GM23338 (cell line): ENCODE measurements at regions not wholly inside any gene's neighbourhood (a gene's known extent, or its start where the extent isn't known, plus 50 kb on each side); places are given as distances from the start of the nearest gene placed in this dataset.

Source experiments
- ATAC-seq: fragments of 200-7000 bp; cut with Tn5 transposase; 3 replicates; pipeline ENCODE4 v1.9.1; 2020
- DNase-seq: peaks from one replicate; pipeline ENCODE4 v3.0.0-alpha.2; 2015; ENCODE audit warnings: low spot score
- H2AFZ ChIP-seq: fragments of 200-600 bp; sonication (generic); 2 replicates; pipeline ENCODE4 v1.8.0; 2016; ENCODE audit warnings: antibody characterized with exemption, mild to moderate bottlenecking, moderate library complexity
- H3F3A ChIP-seq: fragments of 200-600 bp; sonication (generic); replicated peaks from 2 replicates; pipeline ENCODE4 v1.8.0; 2017; ENCODE audit warnings: antibody characterized with exemption, mixed run types, low read depth
- H3K27ac ChIP-seq: fragments of 200-600 bp; sonication (generic); 2 replicates; pipeline ENCODE4 v1.6.1; 2016; ENCODE audit warnings: low read depth
- H3K27me3 ChIP-seq: fragments of 200-600 bp; sonication (generic); 2 replicates; pipeline ENCODE4 v1.8.0; 2016; ENCODE audit warnings: mild to moderate bottlenecking, mixed run types, moderate library complexity; ENCODE audit not compliant: insufficient read depth
- H3K36me3 ChIP-seq: fragments of 200-600 bp; sonication (generic); 2 replicates; pipeline ENCODE4 v1.8.0; 2016; ENCODE audit warnings: mild to moderate bottlenecking; ENCODE audit not compliant: insufficient read depth
- H3K4me1 ChIP-seq: fragments of 200-600 bp; sonication (generic); 2 replicates; pipeline ENCODE4 v1.8.0; 2016; ENCODE audit warnings: mild to moderate bottlenecking, moderate library complexity; ENCODE audit not compliant: insufficient read depth
- H3K4me2 ChIP-seq: fragments of 200-600 bp; sonication (generic); 2 replicates; pipeline ENCODE4 v1.7.1; 2017; ENCODE audit warnings: mixed run types
- H3K4me3 ChIP-seq: fragments of 200-600 bp; sonication (generic); 2 replicates; pipeline ENCODE4 v1.6.1; 2016; ENCODE audit warnings: mixed run types
- H3K79me2 ChIP-seq: fragments of 200-600 bp; sonication (generic); replicated peaks from 2 replicates; pipeline ENCODE4 v1.8.0; 2017; ENCODE audit warnings: mild to moderate bottlenecking; ENCODE audit not compliant: insufficient read depth
- H3K9me2 ChIP-seq: fragments of 200-600 bp; sonication (generic); 2 replicates; pipeline ENCODE4 v1.8.0; 2017; ENCODE audit not compliant: insufficient read depth
- H4K20me1 ChIP-seq: fragments of 200-600 bp; sonication (generic); replicated peaks from 2 replicates; pipeline ENCODE4 v1.8.0; 2017; ENCODE audit warnings: mild to moderate bottlenecking; ENCODE audit not compliant: insufficient read depth
- H3K27ac Mint-ChIP-seq: 2 replicates; pipeline ENCODE4 v1.8.0; 2020; ENCODE audit warnings: inconsistent platforms, mild to moderate bottlenecking, moderate library complexity, mixed read lengths
- H3K27me3 Mint-ChIP-seq: 3 replicates; pipeline ENCODE4 v1.8.0; 2022; ENCODE audit warnings: low read depth, mild to moderate bottlenecking, moderate library complexity, mixed read lengths, inconsistent platforms; ENCODE audit not compliant: insufficient read depth, poor library complexity
- H3K36me3 Mint-ChIP-seq: 3 replicates; pipeline ENCODE4 v1.8.0; 2021; ENCODE audit warnings: low read depth, mild to moderate bottlenecking, inconsistent platforms, moderate library complexity, mixed read lengths
- H3K4me1 Mint-ChIP-seq: 3 replicates; pipeline ENCODE4 v1.8.0; 2020; ENCODE audit warnings: mild to moderate bottlenecking, inconsistent platforms, mixed read lengths
- H3K4me3 Mint-ChIP-seq: 3 replicates; pipeline ENCODE4 v1.8.0; 2021; ENCODE audit warnings: moderate library complexity, mild to moderate bottlenecking, inconsistent platforms, mixed read lengths
- H3K9me3 Mint-ChIP-seq: 3 replicates; pipeline ENCODE4 v1.8.0; 2020; ENCODE audit warnings: moderate library complexity, mild to moderate bottlenecking, inconsistent platforms, mixed read lengths
- ZNF114 ChIP-seq: fragments of 250-450 bp; sonication (Bioruptor Pico); IDR thresholded peaks from 2 replicates; pipeline ENCODE4 v1.5.0; 2020; ENCODE audit warnings: mild to moderate bottlenecking, moderate library complexity
- TF ChIP-seq, protein P1 (sequence below): fragments of 250-450 bp; sonication (Bioruptor Pico); IDR thresholded peaks from 2 replicates; pipeline ENCODE4 v1.5.0; 2020; ENCODE audit warnings: mild to moderate bottlenecking, moderate library complexity
- TF ChIP-seq, protein P2 (sequence below): IDR thresholded peaks from one replicate; pipeline ENCODE4 v1.6.1; 2018; ENCODE audit warnings: antibody characterized with exemption; ENCODE audit not compliant: unreplicated experiment

DNA sequence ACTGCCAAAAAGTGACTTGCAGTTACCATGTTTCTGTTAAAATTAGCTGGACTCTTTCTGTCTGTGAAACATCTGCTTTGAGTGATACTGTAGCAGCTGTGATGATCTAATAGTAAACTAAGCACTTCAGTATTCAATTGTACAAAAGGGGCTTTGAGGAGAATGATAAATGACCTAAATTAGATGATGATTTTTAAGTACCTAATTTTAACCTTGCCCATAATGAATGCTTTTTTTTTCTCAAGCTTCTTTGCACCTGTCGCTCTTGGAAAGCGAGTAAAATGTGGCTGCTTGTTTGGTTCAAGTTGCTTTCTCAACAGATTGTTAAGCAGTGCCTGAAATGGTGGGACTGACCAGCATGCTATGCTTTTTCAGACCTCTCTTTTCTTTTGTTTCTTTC is 752.3 kb downstream of the EPHA3 start (continued):
- TF ChIP-seq, protein P1, sequence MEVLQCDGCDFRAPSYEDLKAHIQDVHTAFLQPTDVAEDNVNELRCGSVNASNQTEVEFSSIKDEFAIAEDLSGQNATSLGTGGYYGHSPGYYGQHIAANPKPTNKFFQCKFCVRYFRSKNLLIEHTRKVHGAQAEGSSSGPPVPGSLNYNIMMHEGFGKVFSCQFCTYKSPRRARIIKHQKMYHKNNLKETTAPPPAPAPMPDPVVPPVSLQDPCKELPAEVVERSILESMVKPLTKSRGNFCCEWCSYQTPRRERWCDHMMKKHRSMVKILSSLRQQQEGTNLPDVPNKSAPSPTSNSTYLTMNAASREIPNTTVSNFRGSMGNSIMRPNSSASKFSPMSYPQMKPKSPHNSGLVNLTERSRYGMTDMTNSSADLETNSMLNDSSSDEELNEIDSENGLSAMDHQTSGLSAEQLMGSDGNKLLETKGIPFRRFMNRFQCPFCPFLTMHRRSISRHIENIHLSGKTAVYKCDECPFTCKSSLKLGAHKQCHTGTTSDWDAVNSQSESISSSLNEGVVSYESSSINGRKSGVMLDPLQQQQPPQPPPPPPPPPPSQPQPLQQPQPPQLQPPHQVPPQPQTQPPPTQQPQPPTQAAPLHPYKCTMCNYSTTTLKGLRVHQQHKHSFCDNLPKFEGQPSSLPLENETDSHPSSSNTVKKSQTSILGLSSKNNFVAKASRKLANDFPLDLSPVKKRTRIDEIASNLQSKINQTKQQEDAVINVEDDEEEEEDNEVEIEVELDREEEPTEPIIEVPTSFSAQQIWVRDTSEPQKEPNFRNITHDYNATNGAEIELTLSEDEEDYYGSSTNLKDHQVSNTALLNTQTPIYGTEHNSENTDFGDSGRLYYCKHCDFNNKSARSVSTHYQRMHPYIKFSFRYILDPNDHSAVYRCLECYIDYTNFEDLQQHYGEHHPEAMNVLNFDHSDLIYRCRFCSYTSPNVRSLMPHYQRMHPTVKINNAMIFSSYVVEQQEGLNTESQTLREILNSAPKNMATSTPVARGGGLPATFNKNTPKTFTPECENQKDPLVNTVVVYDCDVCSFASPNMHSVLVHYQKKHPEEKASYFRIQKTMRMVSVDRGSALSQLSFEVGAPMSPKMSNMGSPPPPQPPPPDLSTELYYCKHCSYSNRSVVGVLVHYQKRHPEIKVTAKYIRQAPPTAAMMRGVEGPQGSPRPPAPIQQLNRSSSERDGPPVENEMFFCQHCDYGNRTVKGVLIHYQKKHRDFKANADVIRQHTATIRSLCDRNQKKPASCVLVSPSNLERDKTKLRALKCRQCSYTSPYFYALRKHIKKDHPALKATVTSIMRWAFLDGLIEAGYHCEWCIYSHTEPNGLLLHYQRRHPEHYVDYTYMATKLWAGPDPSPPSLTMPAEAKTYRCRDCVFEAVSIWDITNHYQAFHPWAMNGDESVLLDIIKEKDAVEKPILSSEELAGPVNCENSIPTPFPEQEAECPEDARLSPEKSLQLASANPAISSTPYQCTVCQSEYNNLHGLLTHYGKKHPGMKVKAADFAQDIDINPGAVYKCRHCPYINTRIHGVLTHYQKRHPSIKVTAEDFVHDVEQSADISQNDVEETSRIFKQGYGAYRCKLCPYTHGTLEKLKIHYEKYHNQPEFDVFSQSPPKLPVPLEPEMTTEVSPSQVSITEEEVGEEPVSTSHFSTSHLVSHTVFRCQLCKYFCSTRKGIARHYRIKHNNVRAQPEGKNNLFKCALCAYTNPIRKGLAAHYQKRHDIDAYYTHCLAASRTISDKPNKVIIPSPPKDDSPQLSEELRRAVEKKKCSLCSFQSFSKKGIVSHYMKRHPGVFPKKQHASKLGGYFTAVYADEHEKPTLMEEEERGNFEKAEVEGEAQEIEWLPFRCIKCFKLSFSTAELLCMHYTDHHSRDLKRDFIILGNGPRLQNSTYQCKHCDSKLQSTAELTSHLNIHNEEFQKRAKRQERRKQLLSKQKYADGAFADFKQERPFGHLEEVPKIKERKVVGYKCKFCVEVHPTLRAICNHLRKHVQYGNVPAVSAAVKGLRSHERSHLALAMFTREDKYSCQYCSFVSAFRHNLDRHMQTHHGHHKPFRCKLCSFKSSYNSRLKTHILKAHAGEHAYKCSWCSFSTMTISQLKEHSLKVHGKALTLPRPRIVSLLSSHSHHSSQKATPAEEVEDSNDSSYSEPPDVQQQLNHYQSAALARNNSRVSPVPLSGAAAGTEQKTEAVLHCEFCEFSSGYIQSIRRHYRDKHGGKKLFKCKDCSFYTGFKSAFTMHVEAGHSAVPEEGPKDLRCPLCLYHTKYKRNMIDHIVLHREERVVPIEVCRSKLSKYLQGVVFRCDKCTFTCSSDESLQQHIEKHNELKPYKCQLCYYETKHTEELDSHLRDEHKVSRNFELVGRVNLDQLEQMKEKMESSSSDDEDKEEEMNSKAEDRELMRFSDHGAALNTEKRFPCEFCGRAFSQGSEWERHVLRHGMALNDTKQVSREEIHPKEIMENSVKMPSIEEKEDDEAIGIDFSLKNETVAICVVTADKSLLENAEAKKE, result no peak
- TF ChIP-seq, protein P2, sequence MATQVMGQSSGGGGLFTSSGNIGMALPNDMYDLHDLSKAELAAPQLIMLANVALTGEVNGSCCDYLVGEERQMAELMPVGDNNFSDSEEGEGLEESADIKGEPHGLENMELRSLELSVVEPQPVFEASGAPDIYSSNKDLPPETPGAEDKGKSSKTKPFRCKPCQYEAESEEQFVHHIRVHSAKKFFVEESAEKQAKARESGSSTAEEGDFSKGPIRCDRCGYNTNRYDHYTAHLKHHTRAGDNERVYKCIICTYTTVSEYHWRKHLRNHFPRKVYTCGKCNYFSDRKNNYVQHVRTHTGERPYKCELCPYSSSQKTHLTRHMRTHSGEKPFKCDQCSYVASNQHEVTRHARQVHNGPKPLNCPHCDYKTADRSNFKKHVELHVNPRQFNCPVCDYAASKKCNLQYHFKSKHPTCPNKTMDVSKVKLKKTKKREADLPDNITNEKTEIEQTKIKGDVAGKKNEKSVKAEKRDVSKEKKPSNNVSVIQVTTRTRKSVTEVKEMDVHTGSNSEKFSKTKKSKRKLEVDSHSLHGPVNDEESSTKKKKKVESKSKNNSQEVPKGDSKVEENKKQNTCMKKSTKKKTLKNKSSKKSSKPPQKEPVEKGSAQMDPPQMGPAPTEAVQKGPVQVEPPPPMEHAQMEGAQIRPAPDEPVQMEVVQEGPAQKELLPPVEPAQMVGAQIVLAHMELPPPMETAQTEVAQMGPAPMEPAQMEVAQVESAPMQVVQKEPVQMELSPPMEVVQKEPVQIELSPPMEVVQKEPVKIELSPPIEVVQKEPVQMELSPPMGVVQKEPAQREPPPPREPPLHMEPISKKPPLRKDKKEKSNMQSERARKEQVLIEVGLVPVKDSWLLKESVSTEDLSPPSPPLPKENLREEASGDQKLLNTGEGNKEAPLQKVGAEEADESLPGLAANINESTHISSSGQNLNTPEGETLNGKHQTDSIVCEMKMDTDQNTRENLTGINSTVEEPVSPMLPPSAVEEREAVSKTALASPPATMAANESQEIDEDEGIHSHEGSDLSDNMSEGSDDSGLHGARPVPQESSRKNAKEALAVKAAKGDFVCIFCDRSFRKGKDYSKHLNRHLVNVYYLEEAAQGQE, result no peak

DNA sequence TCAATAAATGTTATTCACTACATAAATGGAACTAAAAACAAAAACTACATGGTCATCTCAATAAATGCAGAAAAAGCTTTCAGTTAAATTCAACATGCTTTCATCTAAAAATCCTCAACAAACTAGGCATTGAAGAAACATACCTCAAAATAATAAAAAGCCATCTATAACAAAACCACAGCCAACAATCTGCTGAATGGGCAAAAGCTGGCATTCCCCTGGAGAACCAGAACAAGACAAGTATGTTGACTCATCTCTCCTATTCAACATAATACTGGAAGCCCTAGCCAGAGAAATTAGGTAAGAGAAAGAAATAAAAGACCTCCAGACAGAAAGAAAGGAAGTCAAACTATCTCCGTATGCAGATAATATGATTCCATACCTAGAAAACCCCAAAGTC is 759.9 kb downstream of the EPHA3 start:
- Histone ChIP-seq H3K4me3 (no peak overlapping the region), H3K27ac (no peak overlapping the region), H3K4me1 (no peaks in the 10 kb centered on the region), H3K9me2 (no peaks in the 10 kb centered on the region), H3K4me2 (no peak overlapping the region), H3K79me2 (no peaks in the 10 kb centered on the region), H3F3A (no peaks in the 10 kb centered on the region), H2AFZ (no peak overlapping the region), H3K36me3 (no peaks in the 10 kb centered on the region), H4K20me1 (no peaks in the 10 kb centered on the region), H3K27me3 (no peaks in the 10 kb centered on the region)
- no peak overlapping the region for H3K4me3 Mint-ChIP-seq
- H3K9me3 Mint-ChIP-seq, result 0 out of 3 replicates have a peak, but pooled peaks cover 2% of the 10 kb centered on the region
- no peak for DNase-seq
- no peak overlapping the region for H3K27ac Mint-ChIP-seq
- TF ChIP-seq ZNF114 (CRISPR knock-in tag), result no peak
- no peak for ATAC-seq
- no peaks in the 10 kb centered on the region; the same call in 2 of the 3 replicates for H3K36me3 Mint-ChIP-seq
- H3K27me3 Mint-ChIP-seq, result no peaks in the 10 kb centered on the region
- no peaks in the 10 kb centered on the region for H3K4me1 Mint-ChIP-seq
